PC-9 (cell line): ENCODE measurements at regions not wholly inside any gene's neighbourhood (a gene's known extent, or its start where the extent isn't known, plus 50 kb on each side); places are given as distances from the start of the nearest gene placed in this dataset.

Experiments
- CTCF ChIP-seq: fragments of 200-600 bp; sonication (generic); conservative IDR thresholded peaks from 2 replicates; pipeline ENCODE4 v1.6.1; 2017; ENCODE audit warnings: mixed run types, antibody characterized with exemption, mild to moderate bottlenecking, moderate library complexity
- EZH2 ChIP-seq: fragments of 200-600 bp; sonication (generic); IDR thresholded peaks from 2 replicates; pipeline ENCODE4 v1.8.0; 2017; ENCODE audit warnings: antibody characterized with exemption, low read depth

GRCh38 chr1:43036932-43037331 is 78.3 kb upstream of the SLC2A1 start:
- TF ChIP-seq CTCF = no peak
- TF ChIP-seq EZH2 = no peak
